Stomach (tissue), 8 donors: ENCODE measurements at regions not wholly inside any gene's neighbourhood (a gene's known extent, or its start where the extent isn't known, plus 50 kb on each side); places are given as distances from the start of the nearest gene placed in this dataset.

Experiments
- DNase-seq, 2 donors: peaks; one replicate each; pipeline versions ENCODE4 v3.0.0 to v3.0.0-alpha.2; 2013 to 2019
- H3K27ac ChIP-seq, 5 donors: fragments of 200-600 bp in 4 of 5; sonication (generic) in 4 of 5; one replicate each; pipeline ENCODE4 v1.5.1; 2013 to 2019; ENCODE audit warnings: mild to moderate bottlenecking in 1 of 5, moderate library complexity in 1 of 5
- H3K27me3 ChIP-seq, 3 donors: fragments of 200-600 bp; sonication (generic); one replicate each; pipeline ENCODE4 v1.5.1; 2017 to 2019; ENCODE audit warnings: mixed run types in 1 of 3
- H3K36me3 ChIP-seq, 4 donors: fragments of 200-600 bp; sonication (generic); 1 replicate in 3 of 4; 2 replicates in 1 of 4; pipeline ENCODE4 v1.5.1; 2016 to 2019
- H3K4me1 ChIP-seq, 4 donors: fragments of 200-600 bp; sonication (generic); one replicate each; pipeline ENCODE4 v1.5.1; 2016 to 2019
- H3K4me3 ChIP-seq, 4 donors: fragments of 200-600 bp; sonication (generic) in 3 of 4; one replicate each; pipeline ENCODE4 v1.5.1; 2016 to 2019; ENCODE audit warnings: mild to moderate bottlenecking in 1 of 4
- H3K9me3 ChIP-seq, 4 donors: fragments of 200-600 bp; sonication (generic); one replicate each; pipeline ENCODE4 v1.5.1; 2016 to 2019
- CTCF ChIP-seq, 7 experiments: fragments of 450-650 bp in 4 of 7; fragments of 200-600 bp in 3 of 7; sonication (generic) in 3 of 7; IDR thresholded peaks; one replicate each; pipeline ENCODE4 v1.5.1; 2016 to 2019; ENCODE audit warnings: antibody characterized with exemption in 7 of 7, control low read depth in 2 of 7, mild to moderate bottlenecking in 1 of 7
- EP300 ChIP-seq: sonication (generic); formaldehyde crosslinking; IDR thresholded peaks from one replicate; pipeline ENCODE4 v1.6.1; 2017; ENCODE audit warnings: antibody characterized with exemption
- POLR2A ChIP-seq, 4 donors: fragments of 450-650 bp; IDR thresholded peaks; one replicate each; pipeline ENCODE4 v1.6.1; 2016; ENCODE audit warnings: antibody characterized with exemption in 4 of 4, control low read depth in 2 of 4, mild to moderate bottlenecking in 1 of 4, moderate library complexity in 1 of 4
- POLR2AphosphoS5 ChIP-seq, 3 donors: sonication (generic); formaldehyde crosslinking; IDR thresholded peaks; one replicate each; pipeline ENCODE4 v1.6.1; 2016; ENCODE audit warnings: antibody characterized with exemption in 3 of 3
- WGBS, 5 donors: extraction: QIAGEN DNeasy Blood & Tissue Kit in 3 of 5; methylation state at CpG; one replicate each; pipeline versions ENCODE4 v1.1.5 to v1.1.7; 2013 to 2018; 5-methylcytosine and 5-hydroxymethylcytosine counted together
- intact Hi-C: fragments of 100-400 bp; cut with DNase I; formaldehyde crosslinking; loops from one replicate; pipeline ENCODE4 v1.15.1; 2023; ENCODE audit warnings: low total_unique reads
- donor health status: healthy with polysubstance abuse.
- donor health status: Bipolar disorder and iron deficiency.
- donor health status: healthy.

DNA sequence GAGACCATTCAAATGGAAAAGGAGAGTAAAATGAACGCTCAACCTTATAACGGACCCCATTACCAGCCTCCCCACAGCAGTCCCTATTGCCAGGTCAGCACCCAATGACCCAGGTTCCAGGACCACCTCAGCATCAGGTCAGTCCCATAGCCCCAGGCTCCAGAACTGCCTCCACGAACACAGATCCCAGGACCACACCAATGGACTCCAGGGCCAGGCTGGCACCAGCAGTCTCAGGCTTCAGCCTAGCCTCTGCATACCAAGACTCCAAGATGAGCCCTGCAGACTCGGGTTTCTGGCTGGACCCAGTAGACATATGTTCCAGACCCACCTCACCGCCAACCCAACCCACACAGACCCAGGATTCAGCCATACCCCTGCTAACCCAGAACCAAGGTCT, 625.0 kb upstream of the RGS18 start:
- TF ChIP-seq EP300 (no peak), POLR2AphosphoS5 (IDR thresholded peaks at IDR 0.05) (no peak)
- 88 to 94% (median 92%) methylated on average over 3 to 5 of the region's 5 CpGs for WGBS, 5 donors
- no peak for DNase-seq

DNA sequence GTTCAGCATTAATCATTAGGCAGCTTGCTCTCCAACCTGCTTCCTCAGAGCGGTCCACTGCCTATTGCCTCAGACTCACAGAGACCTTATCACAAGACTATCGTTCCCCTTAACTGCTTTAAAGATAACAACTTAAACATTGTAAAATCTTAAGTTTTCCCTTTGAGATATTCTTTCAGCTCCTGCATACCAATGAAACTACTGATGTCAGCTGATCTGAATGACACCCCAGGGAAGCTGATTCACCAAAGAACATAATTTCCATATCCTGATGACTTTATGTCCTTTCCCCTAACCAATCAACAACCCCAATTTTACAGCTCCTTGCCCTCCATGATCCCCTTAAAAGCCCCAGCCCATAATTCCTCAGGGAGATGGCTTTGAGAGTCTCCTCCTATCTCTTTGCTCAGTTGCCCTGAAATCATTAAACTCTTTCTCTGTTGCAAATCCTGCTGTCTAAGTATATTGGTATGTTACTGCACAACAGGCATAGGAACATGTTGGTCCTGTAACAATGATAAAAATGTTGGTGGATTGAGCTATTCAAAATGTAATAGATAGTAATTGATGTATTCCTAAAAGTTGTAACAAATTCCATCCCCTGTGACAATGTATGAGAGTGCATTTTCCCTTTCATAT, 621.4 kb upstream of the RGS18 start:
- peaks cover 0 to 18% (median 3%) of the 10 kb centered on the region in 4 donors for H3K9me3 ChIP-seq
- no peak overlapping the region for H3K27ac ChIP-seq
- H3K27me3 ChIP-seq: no peaks in the 10 kb centered on the region
- no peaks in the 10 kb centered on the region for H3K36me3 ChIP-seq
- no peak overlapping the region for H3K4me3 ChIP-seq
- intact Hi-C loops: no loop called here
- no peaks in the 10 kb centered on the region for H3K4me1 ChIP-seq
- TF ChIP-seq EP300: no peak
- TF ChIP-seq POLR2AphosphoS5 (IDR thresholded peaks at IDR 0.05): no peak
- no peak for TF ChIP-seq POLR2A (IDR thresholded peaks at IDR 0.05)
- no peak for TF ChIP-seq CTCF (IDR thresholded peaks at IDR 0.05)
- DNase-seq: no peak
- 41 to 66% (median 48%) methylated on average over 2 of the region's 2 CpGs for WGBS, 5 donors

More for the DNA sequence above, 625.0 kb upstream of the RGS18 start:
- Histone ChIP-seq H3K4me1 (no peaks in the 10 kb centered on the region), H3K4me3 (no peak overlapping the region), H3K27ac (no peak overlapping the region), H3K27me3 (no peaks in the 10 kb centered on the region), H3K36me3 (no peaks in the 10 kb centered on the region), H3K9me3 (peaks cover 0 to 18% (median 3%) of the 10 kb centered on the region in 4 donors)
- intact Hi-C loops: no loop called here

DNA sequence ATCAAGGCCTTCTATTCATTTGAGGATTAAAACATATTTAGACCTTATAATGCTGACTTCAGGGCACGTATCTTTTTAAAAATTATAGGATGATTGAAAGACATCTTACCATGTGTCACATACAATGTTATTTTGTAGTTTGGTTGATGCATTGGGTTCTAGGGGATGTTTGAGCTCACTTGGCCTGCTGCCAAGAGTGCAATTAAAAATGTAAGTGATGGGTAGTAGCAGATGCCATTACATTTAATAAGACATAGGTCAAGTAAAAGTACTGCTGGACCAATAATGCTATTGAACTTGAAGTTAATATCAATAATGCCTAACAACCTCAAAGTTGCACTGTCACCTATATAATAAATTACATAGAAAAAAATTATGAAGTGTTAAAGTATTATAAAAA, 616.5 kb upstream of the RGS18 start:
- TF ChIP-seq EP300 (no peak), POLR2A (IDR thresholded peaks at IDR 0.05) (no peak), CTCF (IDR thresholded peaks at IDR 0.05) (no peak)
- H3K27me3 ChIP-seq: no peaks in the 10 kb centered on the region
- H3K36me3 ChIP-seq: no peaks in the 10 kb centered on the region

GRCh38 chr1:191542444-191542843, 615.8 kb upstream of the RGS18 start:
- no peak for DNase-seq
- no peak for TF ChIP-seq POLR2A (IDR thresholded peaks at IDR 0.05)
- no peak for TF ChIP-seq EP300
- TF ChIP-seq POLR2AphosphoS5 (IDR thresholded peaks at IDR 0.05): no peak
- TF ChIP-seq CTCF (IDR thresholded peaks at IDR 0.05): no peak
- H3K4me1 ChIP-seq: no peaks in the 10 kb centered on the region
- H3K4me3 ChIP-seq: no peak overlapping the region
- no peaks in the 10 kb centered on the region for H3K27me3 ChIP-seq
- no peaks in the 10 kb centered on the region for H3K36me3 ChIP-seq
- H3K9me3 ChIP-seq: peaks cover 0 to 6% (median 0%) of the 10 kb centered on the region in 4 donors
- intact Hi-C loops: no loop called here
- H3K27ac ChIP-seq: no peak overlapping the region

More for the DNA sequence above, 616.5 kb upstream of the RGS18 start:
- H3K4me3 ChIP-seq: no peak overlapping the region
- H3K4me1 ChIP-seq: no peaks in the 10 kb centered on the region
- intact Hi-C loops: no loop called here
- no peak for DNase-seq
- peaks cover 0 to 12% (median 2%) of the 10 kb centered on the region in 4 donors for H3K9me3 ChIP-seq
- WGBS, 5 donors: 63 to 80% (median 75%) methylated on average over 1 of the region's 1 CpG
- no peak overlapping the region for H3K27ac ChIP-seq

- no peaks in the 10 kb centered on the region for H3K9me3 ChIP-seq
- 66 to 82% (median 78%) methylated on average over 1 of the region's 1 CpG for WGBS, 5 donors
- no peak overlapping the region for H3K27ac ChIP-seq
- DNase-seq: no peak
- H3K4me1 ChIP-seq: no peaks in the 10 kb centered on the region
- TF ChIP-seq EP300 (no peak), POLR2AphosphoS5 (IDR thresholded peaks at IDR 0.05) (no peak), CTCF (IDR thresholded peaks at IDR 0.05) (no peak), POLR2A (IDR thresholded peaks at IDR 0.05) (no peak)
- H3K4me3 ChIP-seq: no peak overlapping the region
- H3K27me3 ChIP-seq: no peaks in the 10 kb centered on the region
- intact Hi-C loops: no loop called here
- no peaks in the 10 kb centered on the region for H3K36me3 ChIP-seq
Observed at GRCh38 chr1:191546803-191547202, 611.5 kb upstream of the RGS18 start.
